GM19455 (cell line): ENCODE measurements at regions not wholly inside any gene's neighbourhood (a gene's known extent, or its start where the extent isn't known, plus 50 kb on each side); places are given as distances from the start of the nearest gene placed in this dataset.
A peak's percentile ranks its signal among the peaks of the same experiment; 100 is the strongest.
"Not testable (repeated sequence)": the region's sequence is repeated elsewhere in the genome, so short reads cannot be mapped to it uniquely, and the experiment has no call there.

Source experiments
- ATAC-seq: cut with Tn5 transposase; IDR thresholded peaks from one replicate; pipeline ENCODE4 v1.9.1; 2021; ENCODE audit not compliant: unreplicated experiment

DNA sequence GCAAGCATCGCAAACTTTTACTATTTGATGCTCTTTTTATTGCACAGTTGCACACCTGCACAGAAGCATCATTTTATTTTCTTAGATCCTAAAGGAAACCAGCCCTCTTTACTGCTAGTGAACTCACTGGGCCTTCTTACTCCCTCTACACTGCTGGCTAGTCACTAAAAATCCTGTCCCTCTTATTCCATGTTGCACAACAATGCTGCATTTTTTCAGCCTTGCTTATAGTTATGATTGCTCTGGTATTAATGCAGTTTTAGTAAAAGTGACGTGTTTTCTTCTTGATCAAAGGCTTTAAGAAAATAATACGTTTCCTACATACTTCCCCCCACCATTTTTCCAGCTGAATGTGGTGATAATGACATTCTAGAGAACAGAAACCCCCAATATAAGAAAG is 132.9 kb upstream of the FAM3C start:
- no peak for ATAC-seq

GRCh38 chr7:121526210-121526609 is 130.1 kb upstream of the FAM3C start:
- not testable (repeated sequence) for ATAC-seq

- ATAC-seq, result no peak
These were observed 129.2 kb upstream of the FAM3C start for GRCh38 chr7:121525155-121525819.

GRCh38 chr7:121521711-121522400 is 125.7 kb upstream of the FAM3C start:
- ATAC-seq, result no peak

- ATAC-seq, result no peak
These were observed 124.8 kb upstream of the FAM3C start for GRCh38 chr7:121520911-121521310.

GRCh38 chr7:121519548-121520521 is 123.7 kb upstream of the FAM3C start:
- ATAC-seq, result peak; percentile 75

GRCh38 chr7:121517591-121517990 is 121.5 kb upstream of the FAM3C start:
- no peak for ATAC-seq

- ATAC-seq, result no peak
These were observed 120.7 kb upstream of the FAM3C start for GRCh38 chr7:121516821-121517220.

- ATAC-seq, result no peak
These were observed 119.7 kb upstream of the FAM3C start for GRCh38 chr7:121515630-121516401.

GRCh38 chr7:121515229-121515628 is 119.1 kb upstream of the FAM3C start:
- no peak for ATAC-seq

DNA sequence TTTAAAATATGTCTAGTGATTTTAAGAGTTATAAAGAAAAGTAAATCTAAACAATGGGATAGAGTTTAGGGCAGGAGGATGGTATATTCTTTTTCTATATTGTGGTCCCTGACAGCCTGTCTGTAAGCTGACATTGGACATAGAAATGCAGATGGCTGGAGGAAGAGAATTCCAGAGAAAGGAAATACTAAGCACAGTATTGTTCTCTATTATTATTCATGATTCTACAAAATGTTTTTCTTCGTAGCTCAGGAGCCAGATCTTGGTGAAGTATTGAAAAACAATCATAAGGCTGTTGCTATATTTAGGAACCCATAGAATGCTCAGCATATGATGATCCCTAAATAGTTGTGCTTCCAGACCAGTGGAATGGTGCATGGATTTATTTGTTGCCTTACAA is 117.0 kb upstream of the FAM3C start:
- no peak for ATAC-seq

GRCh38 chr7:121510858-121511482 is 114.9 kb upstream of the FAM3C start:
- ATAC-seq, result no peak

GRCh38 chr7:121510302-121510701 is 114.2 kb upstream of the FAM3C start:
- ATAC-seq, result no peak

GRCh38 chr7:121505540-121506182 is 109.6 kb upstream of the FAM3C start:
- ATAC-seq, result no peak

GRCh38 chr7:121505021-121505420 is 108.9 kb upstream of the FAM3C start:
- ATAC-seq, result no peak

GRCh38 chr7:121504482-121504881 is 108.4 kb upstream of the FAM3C start:
- ATAC-seq, result no peak

GRCh38 chr7:121503730-121504129 is 107.6 kb upstream of the FAM3C start:
- no peak for ATAC-seq

DNA sequence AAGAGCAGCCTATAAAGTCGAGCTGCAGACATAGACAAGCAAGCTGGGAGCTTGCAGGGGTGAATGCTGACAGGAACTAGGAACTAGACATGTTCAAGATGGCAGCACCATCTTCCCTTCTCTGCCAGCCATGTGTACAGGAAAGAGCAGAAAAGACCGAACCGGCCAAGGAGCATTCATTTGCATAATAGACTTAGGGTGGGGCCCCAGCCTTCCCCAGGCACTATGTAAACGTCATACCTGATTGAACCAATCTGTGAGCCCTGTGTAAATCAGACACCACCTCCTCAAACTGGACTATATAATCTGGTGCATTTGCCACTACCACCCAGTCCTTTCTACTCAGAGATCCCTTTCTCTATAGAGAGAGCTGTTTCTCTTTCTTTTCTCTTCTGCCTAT is 106.9 kb upstream of the FAM3C start:
- no peak for ATAC-seq

- ATAC-seq, result no peak
These were observed 105.5 kb upstream of the FAM3C start for GRCh38 chr7:121501566-121501965.
